Activated T-cell treated with anti-CD3 and anti-CD28 coated beads, Interleukin-2, amount 50 U/mL, for 72 hours (primary cell): ENCODE measurements at regions not wholly inside any gene's neighbourhood (a gene's known extent, or its start where the extent isn't known, plus 50 kb on each side); places are given as distances from the start of the nearest gene placed in this dataset.
"Not testable (repeated sequence)": the region's sequence is repeated elsewhere in the genome, so short reads cannot be mapped to it uniquely, and the experiment has no call there.

ENCODE experiments used
- ATAC-seq, 2 donors: fragments of 150-1000 bp; cut with Tn5 transposase; replicated peaks in 1 of 2; 2 replicates each; pipeline ENCODE4 v1.10.0; 2021; ENCODE audit warnings: moderate library complexity in 2 of 2, mild to moderate bottlenecking in 1 of 2
- DNase-seq, 2 donors: peaks; one replicate each; pipeline ENCODE4 v3.0.0; 2021 to 2022; ENCODE audit warnings: mixed read lengths in 1 of 2
- H3K27ac Mint-ChIP-seq: one replicate; pipeline ENCODE4 v1.8.0; 2022; ENCODE audit warnings: mild to moderate bottlenecking, moderate library complexity, mixed read lengths
- H3K27me3 Mint-ChIP-seq: one replicate; pipeline ENCODE4 v1.8.0; 2022; ENCODE audit warnings: low read depth, mixed read lengths
- H3K36me3 Mint-ChIP-seq, 2 donors: one replicate each; pipeline ENCODE4 v1.8.0; 2022; ENCODE audit warnings: mixed read lengths in 2 of 2, mild to moderate bottlenecking in 1 of 2; ENCODE audit not compliant: insufficient read depth in 2 of 2
- H3K4me1 Mint-ChIP-seq: one replicate; pipeline ENCODE4 v1.8.0; 2022; ENCODE audit warnings: low read depth, mixed read lengths
- H3K4me3 Mint-ChIP-seq, 2 donors: one replicate each; pipeline ENCODE4 v1.8.0; 2022; ENCODE audit warnings: mild to moderate bottlenecking in 2 of 2, mixed read lengths in 2 of 2, moderate library complexity in 2 of 2
- H3K9me3 Mint-ChIP-seq, 2 donors: one replicate each; pipeline ENCODE4 v1.8.0; 2022; ENCODE audit warnings: mixed read lengths in 2 of 2

- no peaks in the 10 kb centered on the region for H3K27me3 Mint-ChIP-seq
- H3K36me3 Mint-ChIP-seq: no peaks in the 10 kb centered on the region
- H3K27ac Mint-ChIP-seq: no peak overlapping the region
- no peaks in the 10 kb centered on the region for H3K4me1 Mint-ChIP-seq
- no peak for ATAC-seq
- H3K9me3 Mint-ChIP-seq: peaks cover 3% of the 10 kb centered on the region in 2 donors
- no peak for DNase-seq
- H3K4me3 Mint-ChIP-seq: no peak overlapping the region
These were observed 1504.5 kb upstream of the PCDH10 start for GRCh38 chr4:131644619-131645018.

- H3K4me1 Mint-ChIP-seq: no peaks in the 10 kb centered on the region
- no peak overlapping the region for H3K4me3 Mint-ChIP-seq
- no peaks in the 10 kb centered on the region for H3K36me3 Mint-ChIP-seq
- H3K27me3 Mint-ChIP-seq: no peaks in the 10 kb centered on the region
- peaks cover 2 to 3% of the 10 kb centered on the region in 2 donors for H3K9me3 Mint-ChIP-seq
- no peak overlapping the region for H3K27ac Mint-ChIP-seq
- DNase-seq: no peak
- no peak for ATAC-seq
These were observed 1499.9 kb upstream of the PCDH10 start for GRCh38 chr4:131649227-131649626.

GRCh38 chr4:131650951-131651350 is 1498.1 kb upstream of the PCDH10 start:
- Mint-ChIP-seq H3K36me3 (no peaks in the 10 kb centered on the region), H3K27ac (no peak overlapping the region)
- no peak for ATAC-seq

GRCh38 chr4:131683314-131683713 is 1465.8 kb upstream of the PCDH10 start:
- not testable (repeated sequence) for H3K27ac Mint-ChIP-seq, H3K9me3 Mint-ChIP-seq, DNase-seq, ATAC-seq, H3K4me3 Mint-ChIP-seq, H3K4me1 Mint-ChIP-seq, H3K27me3 Mint-ChIP-seq, H3K36me3 Mint-ChIP-seq

More at GRCh38 chr4:131650951-131651350, 1498.1 kb upstream of the PCDH10 start:
- Mint-ChIP-seq H3K27me3 (no peaks in the 10 kb centered on the region), H3K4me1 (no peaks in the 10 kb centered on the region), H3K4me3 (no peak overlapping the region), H3K9me3 (peaks cover 2 to 3% of the 10 kb centered on the region in 2 donors)
- no peak for DNase-seq

- Mint-ChIP-seq H3K4me3 (no peak overlapping the region), H3K4me1 (no peaks in the 10 kb centered on the region), H3K27me3 (no peaks in the 10 kb centered on the region), H3K9me3 (peaks cover 0 to 5% of the 10 kb centered on the region in 2 donors), H3K27ac (no peak overlapping the region), H3K36me3 (peaks cover 0 to 3% of the 10 kb centered on the region in 2 donors)
- DNase-seq (no peak), ATAC-seq (no peak)
These were observed 1427.2 kb upstream of the PCDH10 start for GRCh38 chr4:131721883-131722282.

GRCh38 chr4:131723069-131723468 is 1426.0 kb upstream of the PCDH10 start:
- DNase-seq, H3K9me3 Mint-ChIP-seq, H3K4me1 Mint-ChIP-seq, H3K4me3 Mint-ChIP-seq, H3K27ac Mint-ChIP-seq, ATAC-seq, H3K27me3 Mint-ChIP-seq, H3K36me3 Mint-ChIP-seq: not testable (repeated sequence)

- not testable (repeated sequence) for H3K4me3 Mint-ChIP-seq, H3K36me3 Mint-ChIP-seq, ATAC-seq
These were observed 1424.2 kb upstream of the PCDH10 start for GRCh38 chr4:131724847-131725246.

GRCh38 chr4:131725521-131725920 is 1423.6 kb upstream of the PCDH10 start:
- not testable (repeated sequence) for H3K27me3 Mint-ChIP-seq, H3K27ac Mint-ChIP-seq, H3K4me1 Mint-ChIP-seq, ATAC-seq, H3K36me3 Mint-ChIP-seq, DNase-seq, H3K9me3 Mint-ChIP-seq, H3K4me3 Mint-ChIP-seq

More at GRCh38 chr4:131724847-131725246, 1424.2 kb upstream of the PCDH10 start:
- not testable (repeated sequence) for H3K4me1 Mint-ChIP-seq, H3K27me3 Mint-ChIP-seq, H3K9me3 Mint-ChIP-seq, H3K27ac Mint-ChIP-seq
- DNase-seq: peak; percentile 56 to 79

- DNase-seq, H3K4me1 Mint-ChIP-seq, H3K4me3 Mint-ChIP-seq, H3K36me3 Mint-ChIP-seq, H3K27me3 Mint-ChIP-seq, H3K9me3 Mint-ChIP-seq, ATAC-seq, H3K27ac Mint-ChIP-seq: not testable (repeated sequence)
These were observed 1422.2 kb upstream of the PCDH10 start for GRCh38 chr4:131726940-131727339.

- H3K4me3 Mint-ChIP-seq: peak overlapping the region in 1 of 2 donors; percentile 66
- DNase-seq, H3K27ac Mint-ChIP-seq: not testable (repeated sequence)
These were observed 1421.7 kb upstream of the PCDH10 start for GRCh38 chr4:131727418-131727817.

GRCh38 chr4:131729205-131729604 is 1419.9 kb upstream of the PCDH10 start:
- not testable (repeated sequence) for H3K36me3 Mint-ChIP-seq, H3K4me3 Mint-ChIP-seq

More at GRCh38 chr4:131727418-131727817, 1421.7 kb upstream of the PCDH10 start:
- H3K36me3 Mint-ChIP-seq, H3K27me3 Mint-ChIP-seq, H3K9me3 Mint-ChIP-seq, ATAC-seq, H3K4me1 Mint-ChIP-seq: not testable (repeated sequence)

GRCh38 chr4:131729716-131730398 is 1419.2 kb upstream of the PCDH10 start:
- H3K27me3 Mint-ChIP-seq, H3K9me3 Mint-ChIP-seq, H3K36me3 Mint-ChIP-seq, ATAC-seq, H3K4me1 Mint-ChIP-seq, H3K4me3 Mint-ChIP-seq, H3K27ac Mint-ChIP-seq, DNase-seq: not testable (repeated sequence)

More at GRCh38 chr4:131729205-131729604, 1419.9 kb upstream of the PCDH10 start:
- not testable (repeated sequence) for H3K9me3 Mint-ChIP-seq, H3K27ac Mint-ChIP-seq, DNase-seq, H3K4me1 Mint-ChIP-seq, H3K27me3 Mint-ChIP-seq, ATAC-seq

- ATAC-seq, H3K27ac Mint-ChIP-seq, H3K36me3 Mint-ChIP-seq, H3K4me3 Mint-ChIP-seq, H3K4me1 Mint-ChIP-seq, H3K27me3 Mint-ChIP-seq, H3K9me3 Mint-ChIP-seq, DNase-seq: not testable (repeated sequence)
These were observed 1418.5 kb upstream of the PCDH10 start for GRCh38 chr4:131730574-131730973.

- not testable (repeated sequence) for H3K4me1 Mint-ChIP-seq, DNase-seq, H3K4me3 Mint-ChIP-seq, H3K36me3 Mint-ChIP-seq, ATAC-seq, H3K9me3 Mint-ChIP-seq, H3K27me3 Mint-ChIP-seq, H3K27ac Mint-ChIP-seq
These were observed 1417.0 kb upstream of the PCDH10 start for GRCh38 chr4:131732034-131732630.
